ENCODE measurements at regions not wholly inside any gene's neighbourhood (a gene's known extent, or its start where the extent isn't known, plus 50 kb on each side); places are given as distances from the start of the nearest gene placed in this dataset.
"Not testable (repeated sequence)": the region's sequence is repeated elsewhere in the genome, so short reads cannot be mapped to it uniquely, and the experiment has no call there.

GRCh38 chr4:128424527-128425497, 137.2 kb upstream of the PGRMC2 start:
- DNase-seq (ENCODE audit: insufficient read length, low spot score) (no peak), FAIRE-seq (no peak)

GRCh38 chr4:128422296-128422695, 134.7 kb upstream of the PGRMC2 start:
- not testable (repeated sequence) for DNase-seq (ENCODE audit: insufficient read length, low spot score); FAIRE-seq

- DNase-seq (ENCODE audit: insufficient read length, low spot score) (no peak), FAIRE-seq (no peak)
These were observed 129.3 kb upstream of the PGRMC2 start for GRCh38 chr4:128416921-128417320.

- DNase-seq (ENCODE audit: insufficient read length, low spot score) (no peak), FAIRE-seq (peak; percentile 42)
These were observed 122.4 kb upstream of the PGRMC2 start for GRCh38 chr4:128410037-128410436.

DNA sequence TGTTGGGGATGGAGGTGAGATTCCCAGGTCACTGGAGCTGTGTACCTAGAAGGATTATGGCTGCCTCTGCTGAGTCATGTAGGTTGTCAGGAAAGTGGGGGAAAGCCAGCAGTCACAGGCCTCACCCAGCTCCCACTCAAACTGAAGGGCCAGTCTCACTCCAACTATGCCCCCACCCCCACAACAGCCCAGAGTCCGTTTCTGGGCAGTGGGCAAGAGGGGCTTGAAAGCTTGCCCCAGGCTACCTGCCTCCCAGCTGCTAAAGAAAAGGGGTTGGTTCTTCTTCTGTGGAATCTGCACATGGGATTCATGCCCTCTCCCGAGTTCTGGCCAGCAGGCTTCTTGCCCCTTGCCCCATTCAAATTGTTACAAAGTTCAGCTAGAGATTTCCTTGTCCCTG, 116.0 kb upstream of the PGRMC2 start:
- no peak for FAIRE-seq
- no peak for DNase-seq (ENCODE audit: insufficient read length, low spot score)

- FAIRE-seq (no peak), DNase-seq (ENCODE audit: insufficient read length, low spot score) (no peak)
These were observed 107.2 kb upstream of the PGRMC2 start for GRCh38 chr4:128394778-128395177.

GRCh38 chr4:128393101-128393704, 105.6 kb upstream of the PGRMC2 start:
- peak; percentile 42 for DNase-seq (ENCODE audit: insufficient read length, low spot score)
- peak; percentile 33 for FAIRE-seq

GRCh38 chr4:128390475-128390996, 102.9 kb upstream of the PGRMC2 start:
- DNase-seq (ENCODE audit: insufficient read length, low spot score) (no peak), FAIRE-seq (no peak)

- no peak for DNase-seq (ENCODE audit: insufficient read length, low spot score)
- FAIRE-seq: no peak
These were observed 101.2 kb upstream of the PGRMC2 start for GRCh38 chr4:128388796-128389195.

- DNase-seq (ENCODE audit: insufficient read length, low spot score) (no peak), FAIRE-seq (no peak)
These were observed 100.7 kb upstream of the PGRMC2 start for GRCh38 chr4:128388352-128388630.

DNA sequence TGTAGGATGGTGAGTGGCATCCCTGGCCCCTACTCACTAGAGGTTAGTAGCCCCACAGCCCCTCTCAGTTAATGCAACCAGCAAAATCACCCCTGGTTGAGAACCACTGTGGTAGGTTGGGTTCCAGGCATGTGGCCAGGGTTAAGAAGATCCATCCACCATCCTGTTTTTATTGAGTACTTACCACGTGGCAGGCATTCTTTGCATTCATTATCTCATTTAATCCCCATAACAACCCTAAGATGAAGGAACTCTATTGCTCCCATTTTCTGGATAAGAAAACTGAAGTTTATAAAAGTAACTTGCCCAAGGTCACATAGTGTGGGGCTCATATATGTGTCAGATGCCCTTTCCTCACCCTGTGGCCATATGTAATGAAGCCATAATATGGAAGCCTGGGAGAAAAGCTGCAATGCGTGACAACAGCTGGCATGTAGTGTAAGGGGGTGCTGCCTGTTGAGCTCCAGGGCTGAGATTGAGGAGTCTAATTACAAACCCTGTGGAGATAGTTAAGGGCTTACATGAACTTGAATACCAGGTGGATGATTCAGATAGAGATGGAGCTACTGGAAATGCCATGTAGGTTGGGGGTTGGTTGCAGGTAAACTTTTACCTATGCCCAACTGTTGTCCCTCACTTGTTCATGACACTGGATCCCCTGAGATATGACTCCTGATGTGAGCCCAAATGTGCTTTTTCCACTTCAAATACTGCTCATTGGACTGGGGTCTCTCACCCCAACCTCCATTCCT, 100.2 kb upstream of the PGRMC2 start:
- DNase-seq (ENCODE audit: insufficient read length, low spot score) (no peak), FAIRE-seq (no peak)

GRCh38 chr4:128386761-128387599, 99.4 kb upstream of the PGRMC2 start:
- FAIRE-seq: peak; percentile 94
- peak; percentile 77 for DNase-seq (ENCODE audit: insufficient read length, low spot score)

- DNase-seq (ENCODE audit: insufficient read length, low spot score) (peak; percentile 67), FAIRE-seq (peak; percentile 76)
These were observed 98.2 kb upstream of the PGRMC2 start for GRCh38 chr4:128385683-128386304.

GRCh38 chr4:128384765-128385598, 97.4 kb upstream of the PGRMC2 start:
- no peak for DNase-seq (ENCODE audit: insufficient read length, low spot score)
- no peak for FAIRE-seq

GRCh38 chr4:128384091-128384520, 96.5 kb upstream of the PGRMC2 start:
- FAIRE-seq (no peak), DNase-seq (ENCODE audit: insufficient read length, low spot score) (peak; percentile 26)

DNA sequence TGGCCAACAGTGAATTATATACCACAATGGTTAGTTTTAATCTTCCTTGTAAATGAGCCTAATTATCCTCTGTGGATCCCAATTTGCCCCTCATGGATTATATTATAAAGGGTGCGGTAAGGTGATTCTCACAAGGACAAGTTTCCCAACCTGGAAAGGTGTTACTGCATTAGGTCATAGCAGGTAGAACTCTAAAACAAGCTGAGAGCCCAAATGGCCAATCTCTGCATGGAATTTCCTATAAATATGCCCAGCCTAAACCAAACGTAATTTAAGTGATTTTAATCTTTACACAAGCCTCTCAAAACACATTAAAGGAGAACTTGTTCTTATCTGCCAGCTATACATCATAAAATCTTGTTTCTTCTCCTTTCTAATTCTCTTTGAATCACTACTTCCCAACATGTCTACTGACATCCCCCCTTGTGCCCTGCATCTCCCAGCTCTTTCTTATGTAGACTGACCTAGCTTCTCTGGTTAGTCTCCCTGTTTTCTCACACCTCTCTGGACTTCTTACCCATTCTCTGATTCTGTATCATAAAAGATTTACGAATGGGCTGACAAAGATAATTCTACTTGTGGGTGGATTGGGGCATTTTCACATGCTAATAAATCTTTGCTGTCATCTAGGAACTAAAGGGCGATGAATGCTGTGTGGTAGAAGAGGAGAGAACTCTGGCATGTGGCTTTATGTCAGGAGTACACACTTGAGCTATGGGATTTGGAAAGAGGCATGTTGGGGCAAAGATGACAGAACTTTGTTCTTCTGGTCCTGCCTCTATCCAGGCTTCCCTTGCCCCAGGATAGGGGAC, 94.3 kb upstream of the PGRMC2 start:
- no peak for FAIRE-seq

GRCh38 chr4:128380306-128380705, 92.7 kb upstream of the PGRMC2 start:
- DNase-seq (ENCODE audit: insufficient read length, low spot score) (no peak), FAIRE-seq (no peak)

More for the DNA sequence above, 94.3 kb upstream of the PGRMC2 start:
- DNase-seq (ENCODE audit: insufficient read length, low spot score): no peak

GRCh38 chr4:128379860-128380259, 92.2 kb upstream of the PGRMC2 start:
- FAIRE-seq: no peak
- DNase-seq (ENCODE audit: insufficient read length, low spot score): peak; percentile 49

Data from HTR-8/SVneo (cell line).